ENCODE measurements at regions not wholly inside any gene's neighbourhood (a gene's known extent, or its start where the extent isn't known, plus 50 kb on each side); places are given as distances from the start of the nearest gene placed in this dataset.

DNA sequence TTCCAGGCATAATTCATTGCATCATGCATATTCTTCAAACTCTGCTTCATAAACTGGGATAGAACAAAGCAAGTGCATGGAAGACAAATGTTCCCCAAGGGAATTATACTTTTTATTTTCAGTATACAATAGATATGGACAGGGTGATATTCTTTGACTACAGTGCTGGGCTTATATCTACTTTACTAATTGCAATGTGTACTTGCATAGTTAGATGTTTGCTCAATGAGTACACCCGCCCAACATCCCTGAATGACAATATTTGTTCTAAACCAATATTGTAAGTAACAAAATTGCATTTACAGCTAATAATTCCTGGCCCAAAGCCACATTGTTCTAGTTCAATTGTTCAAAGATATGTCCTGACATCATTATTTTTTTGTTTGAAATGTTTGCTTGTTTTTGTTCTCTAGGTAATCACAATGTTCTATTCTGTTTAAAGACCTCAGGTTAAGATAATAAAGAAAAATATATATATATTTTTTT lies 171.4 kb downstream of the PTN start:
- Histone ChIP-seq H3K9ac (ENCODE audit: low read length) (no peak overlapping the region), H3K9me3 (ENCODE audit: control insufficient read depth, low read length) (no peaks in the 10 kb centered on the region), H3K4me1 (ENCODE audit: control insufficient read depth, insufficient read depth, low read length) (peaks cover 2% of the 10 kb centered on the region), H3K27me3 (replicated peaks; ENCODE audit: control insufficient read depth, insufficient read depth, low read length) (no peaks in the 10 kb centered on the region), H3K4me3 (ENCODE audit: low read length) (no peak overlapping the region), H3K36me3 (ENCODE audit: control insufficient read depth, insufficient read depth, low read length, severe bottlenecking) (no peaks in the 10 kb centered on the region)
- DNase-seq (ENCODE audit: low read depth) = no peak

- H3K4me1 ChIP-seq (ENCODE audit: control insufficient read depth, insufficient read depth, low read length) = peaks cover 2% of the 10 kb centered on the region
- peak; percentile 86 for DNase-seq (ENCODE audit: low read depth)
- no peak overlapping the region for H3K9ac ChIP-seq (ENCODE audit: low read length)
- no peak overlapping the region for H3K4me3 ChIP-seq (ENCODE audit: low read length)
- no peaks in the 10 kb centered on the region for H3K9me3 ChIP-seq (ENCODE audit: control insufficient read depth, low read length)
- no peaks in the 10 kb centered on the region for H3K36me3 ChIP-seq (ENCODE audit: control insufficient read depth, insufficient read depth, low read length, severe bottlenecking)
- H3K27me3 ChIP-seq (replicated peaks; ENCODE audit: control insufficient read depth, insufficient read depth, low read length) = no peaks in the 10 kb centered on the region
Measured at GRCh38 chr7:137169282-137169698, 174.2 kb downstream of the PTN start.

- Histone ChIP-seq H3K9ac (ENCODE audit: low read length) (no peak overlapping the region), H3K27me3 (replicated peaks; ENCODE audit: control insufficient read depth, insufficient read depth, low read length) (no peaks in the 10 kb centered on the region), H3K9me3 (ENCODE audit: control insufficient read depth, low read length) (no peaks in the 10 kb centered on the region), H3K4me1 (ENCODE audit: control insufficient read depth, insufficient read depth, low read length) (peaks cover 2% of the 10 kb centered on the region), H3K36me3 (ENCODE audit: control insufficient read depth, insufficient read depth, low read length, severe bottlenecking) (no peaks in the 10 kb centered on the region), H3K4me3 (ENCODE audit: low read length) (no peak overlapping the region)
- no peak for DNase-seq (ENCODE audit: low read depth)
Measured at GRCh38 chr7:137167609-137168008, 175.9 kb downstream of the PTN start.

DNA sequence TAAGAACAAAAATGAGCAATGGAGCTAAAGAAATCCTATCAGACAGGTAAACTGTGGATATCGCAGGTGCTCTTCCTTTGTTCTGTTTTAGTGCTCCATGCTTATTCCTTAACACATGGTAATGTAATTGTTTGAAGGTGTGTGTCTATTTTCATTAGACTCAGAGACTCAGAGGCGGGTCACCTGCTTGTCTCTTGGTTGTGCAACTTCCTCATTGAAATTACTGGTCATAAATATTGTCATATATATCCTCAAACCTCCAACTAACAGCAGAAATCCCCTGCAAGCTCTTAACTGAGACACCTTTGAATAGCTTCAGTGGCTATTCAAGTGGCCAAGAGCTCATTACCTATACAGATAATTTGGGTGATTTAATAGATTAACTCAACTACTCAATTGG lies 177.2 kb downstream of the PTN start:
- no peaks in the 10 kb centered on the region for H3K27me3 ChIP-seq (replicated peaks; ENCODE audit: control insufficient read depth, insufficient read depth, low read length)
- H3K9ac ChIP-seq (ENCODE audit: low read length) = no peak overlapping the region
- H3K4me1 ChIP-seq (ENCODE audit: control insufficient read depth, insufficient read depth, low read length) = peaks cover 2% of the 10 kb centered on the region
- no peak for DNase-seq (ENCODE audit: low read depth)
- H3K4me3 ChIP-seq (ENCODE audit: low read length) = no peak overlapping the region
- no peaks in the 10 kb centered on the region for H3K9me3 ChIP-seq (ENCODE audit: control insufficient read depth, low read length)
- no peaks in the 10 kb centered on the region for H3K36me3 ChIP-seq (ENCODE audit: control insufficient read depth, insufficient read depth, low read length, severe bottlenecking)

- no peak overlapping the region for H3K4me3 ChIP-seq (ENCODE audit: low read length)
- peaks cover 2% of the 10 kb centered on the region for H3K4me1 ChIP-seq (ENCODE audit: control insufficient read depth, insufficient read depth, low read length)
- no peaks in the 10 kb centered on the region for H3K36me3 ChIP-seq (ENCODE audit: control insufficient read depth, insufficient read depth, low read length, severe bottlenecking)
- H3K9ac ChIP-seq (ENCODE audit: low read length) = no peak overlapping the region
- H3K27me3 ChIP-seq (replicated peaks; ENCODE audit: control insufficient read depth, insufficient read depth, low read length) = no peaks in the 10 kb centered on the region
- H3K9me3 ChIP-seq (ENCODE audit: control insufficient read depth, low read length) = no peaks in the 10 kb centered on the region
- DNase-seq (ENCODE audit: low read depth) = no peak
Measured at GRCh38 chr7:137165786-137166185, 177.7 kb downstream of the PTN start.

DNA sequence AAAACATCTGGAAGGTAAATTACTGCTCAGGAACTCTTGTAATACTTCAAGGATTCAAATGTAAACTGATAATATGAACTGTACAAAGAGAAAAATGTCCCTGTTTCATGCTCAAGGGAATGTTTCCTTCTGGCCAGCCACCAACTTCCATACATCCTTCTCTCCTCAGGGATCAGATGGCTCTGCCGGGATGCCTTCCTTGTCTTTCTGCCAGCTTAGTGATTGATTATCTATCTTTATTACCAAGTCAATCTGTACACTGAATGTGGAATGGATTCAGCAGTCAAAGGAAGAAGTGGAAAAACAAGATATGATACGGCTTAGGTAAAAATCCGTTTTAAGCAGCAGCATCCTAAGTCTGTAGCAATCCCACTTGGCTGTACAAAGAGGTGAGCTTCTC lies 178.3 kb downstream of the PTN start:
- peaks cover 2% of the 10 kb centered on the region for H3K4me1 ChIP-seq (ENCODE audit: control insufficient read depth, insufficient read depth, low read length)
- H3K36me3 ChIP-seq (ENCODE audit: control insufficient read depth, insufficient read depth, low read length, severe bottlenecking) = no peaks in the 10 kb centered on the region
- no peaks in the 10 kb centered on the region for H3K27me3 ChIP-seq (replicated peaks; ENCODE audit: control insufficient read depth, insufficient read depth, low read length)
- H3K4me3 ChIP-seq (ENCODE audit: low read length) = no peak overlapping the region
- no peak for DNase-seq (ENCODE audit: low read depth)
- H3K9ac ChIP-seq (ENCODE audit: low read length) = no peak overlapping the region
- no peaks in the 10 kb centered on the region for H3K9me3 ChIP-seq (ENCODE audit: control insufficient read depth, low read length)

DNA sequence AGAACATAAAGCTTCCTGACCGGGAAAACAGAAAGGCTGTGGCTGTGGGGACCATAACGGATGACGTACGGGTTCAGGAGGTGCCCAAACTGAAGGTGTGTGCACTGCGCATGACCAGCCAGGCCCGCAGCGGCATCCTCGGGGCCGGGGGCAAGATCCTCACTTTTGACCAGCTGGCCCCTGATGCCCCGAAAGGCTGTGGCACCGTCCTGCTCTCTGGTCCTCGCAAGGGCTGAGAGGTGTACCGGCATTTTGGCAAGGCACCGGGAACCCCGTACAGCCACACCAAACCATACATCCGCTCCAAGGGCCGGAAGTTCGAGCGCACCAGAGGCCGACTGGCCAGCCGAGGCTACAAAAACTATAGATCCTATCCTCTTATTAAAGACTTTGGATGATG lies 179.3 kb downstream of the PTN start:
- no peaks in the 10 kb centered on the region for H3K9me3 ChIP-seq (ENCODE audit: control insufficient read depth, low read length)
- H3K27me3 ChIP-seq (replicated peaks; ENCODE audit: control insufficient read depth, insufficient read depth, low read length) = no peaks in the 10 kb centered on the region
- H3K4me1 ChIP-seq (ENCODE audit: control insufficient read depth, insufficient read depth, low read length) = peaks cover under 1% of the 10 kb centered on the region
- H3K36me3 ChIP-seq (ENCODE audit: control insufficient read depth, insufficient read depth, low read length, severe bottlenecking) = no peaks in the 10 kb centered on the region
- H3K9ac ChIP-seq (ENCODE audit: low read length) = no peak overlapping the region
- DNase-seq (ENCODE audit: low read depth) = no peak
- no peak overlapping the region for H3K4me3 ChIP-seq (ENCODE audit: low read length)

- no peak for DNase-seq (ENCODE audit: low read depth)
- Histone ChIP-seq H3K4me3 (ENCODE audit: low read length) (no peak overlapping the region), H3K9me3 (ENCODE audit: control insufficient read depth, low read length) (no peaks in the 10 kb centered on the region), H3K9ac (ENCODE audit: low read length) (no peak overlapping the region), H3K27me3 (replicated peaks; ENCODE audit: control insufficient read depth, insufficient read depth, low read length) (no peaks in the 10 kb centered on the region), H3K4me1 (ENCODE audit: control insufficient read depth, insufficient read depth, low read length) (no peaks in the 10 kb centered on the region), H3K36me3 (ENCODE audit: control insufficient read depth, insufficient read depth, low read length, severe bottlenecking) (no peaks in the 10 kb centered on the region)
Measured at GRCh38 chr7:137160236-137160635, 183.3 kb downstream of the PTN start.

GRCh38 chr7:137157256-137157655 lies 186.3 kb downstream of the PTN start:
- Histone ChIP-seq H3K36me3 (ENCODE audit: control insufficient read depth, insufficient read depth, low read length, severe bottlenecking) (no peaks in the 10 kb centered on the region), H3K4me1 (ENCODE audit: control insufficient read depth, insufficient read depth, low read length) (no peaks in the 10 kb centered on the region), H3K4me3 (ENCODE audit: low read length) (no peak overlapping the region), H3K9me3 (ENCODE audit: control insufficient read depth, low read length) (no peaks in the 10 kb centered on the region), H3K9ac (ENCODE audit: low read length) (no peak overlapping the region), H3K27me3 (replicated peaks; ENCODE audit: control insufficient read depth, insufficient read depth, low read length) (no peaks in the 10 kb centered on the region)
- DNase-seq (ENCODE audit: low read depth) = no peak

GRCh38 chr7:137151690-137152052 lies 191.9 kb downstream of the PTN start:
- Histone ChIP-seq H3K9ac (ENCODE audit: low read length) (no peak overlapping the region), H3K4me3 (ENCODE audit: low read length) (no peak overlapping the region), H3K9me3 (ENCODE audit: control insufficient read depth, low read length) (no peaks in the 10 kb centered on the region), H3K36me3 (ENCODE audit: control insufficient read depth, insufficient read depth, low read length, severe bottlenecking) (no peaks in the 10 kb centered on the region), H3K4me1 (ENCODE audit: control insufficient read depth, insufficient read depth, low read length) (peaks cover 3% of the 10 kb centered on the region), H3K27me3 (replicated peaks; ENCODE audit: control insufficient read depth, insufficient read depth, low read length) (no peaks in the 10 kb centered on the region)
- DNase-seq (ENCODE audit: low read depth) = no peak

- DNase-seq (ENCODE audit: low read depth) = peak; percentile 58
- Histone ChIP-seq H3K36me3 (ENCODE audit: control insufficient read depth, insufficient read depth, low read length, severe bottlenecking) (no peaks in the 10 kb centered on the region), H3K27me3 (replicated peaks; ENCODE audit: control insufficient read depth, insufficient read depth, low read length) (no peaks in the 10 kb centered on the region), H3K9me3 (ENCODE audit: control insufficient read depth, low read length) (no peaks in the 10 kb centered on the region), H3K4me3 (ENCODE audit: low read length) (no peak overlapping the region), H3K4me1 (ENCODE audit: control insufficient read depth, insufficient read depth, low read length) (peaks cover 8% of the 10 kb centered on the region), H3K9ac (ENCODE audit: low read length) (no peak overlapping the region)
Measured at GRCh38 chr7:137151041-137151689, 192.4 kb downstream of the PTN start.

- DNase-seq (ENCODE audit: low read depth) = peak; percentile 8
Measured at GRCh38 chr7:137147338-137147720, 196.2 kb downstream of the PTN start.

More at GRCh38 chr7:137147338-137147720, 196.2 kb downstream of the PTN start:
- H3K9ac ChIP-seq (ENCODE audit: low read length) = no peak overlapping the region
- H3K27me3 ChIP-seq (replicated peaks; ENCODE audit: control insufficient read depth, insufficient read depth, low read length) = no peaks in the 10 kb centered on the region
- H3K9me3 ChIP-seq (ENCODE audit: control insufficient read depth, low read length) = no peaks in the 10 kb centered on the region
- no peaks in the 10 kb centered on the region for H3K36me3 ChIP-seq (ENCODE audit: control insufficient read depth, insufficient read depth, low read length, severe bottlenecking)
- no peak overlapping the region for H3K4me3 ChIP-seq (ENCODE audit: low read length)
- H3K4me1 ChIP-seq (ENCODE audit: control insufficient read depth, insufficient read depth, low read length) = peaks cover 12% of the 10 kb centered on the region

Measured in adipocyte (in vitro differentiated cells).